Kidney capillary endothelial cell (primary cell): ENCODE measurements at regions not wholly inside any gene's neighbourhood (a gene's known extent, or its start where the extent isn't known, plus 50 kb on each side); places are given as distances from the start of the nearest gene placed in this dataset.
"Not testable (repeated sequence)": the region's sequence is repeated elsewhere in the genome, so short reads cannot be mapped to it uniquely, and the experiment has no call there.

Experiments used
- DNase-seq: peaks from one replicate; pipeline ENCODE4 v3.0.0-alpha.2; 2018; ENCODE audit warnings: low spot score

- DNase-seq, result no peak
Measured at GRCh38 chr10:28444031-28444430, 88.9 kb upstream of the WAC start.

DNA sequence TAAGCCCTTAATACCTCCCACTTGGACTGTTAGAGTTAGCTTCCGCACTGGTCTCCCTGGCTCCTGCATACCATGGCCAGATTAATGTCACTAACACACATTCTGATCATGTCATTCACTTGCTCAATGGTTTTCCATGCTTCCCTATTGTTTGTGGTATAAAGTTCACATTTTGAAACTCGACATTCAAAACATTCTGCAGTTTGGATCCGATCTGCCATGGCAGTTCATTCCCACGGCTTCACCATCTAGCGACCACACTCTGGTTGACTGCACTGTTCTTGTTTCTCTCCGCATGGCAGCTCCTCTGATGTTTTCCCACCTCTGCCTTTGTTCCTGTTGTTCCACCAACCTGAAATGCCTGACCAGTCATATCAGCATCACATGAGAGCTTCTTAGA, 87.4 kb upstream of the WAC start:
- DNase-seq, result no peak

- no peak for DNase-seq
Measured at GRCh38 chr10:28449382-28449781, 83.5 kb upstream of the WAC start.

- no peak for DNase-seq
Measured at GRCh38 chr10:28449926-28450325, 83.0 kb upstream of the WAC start.

DNA sequence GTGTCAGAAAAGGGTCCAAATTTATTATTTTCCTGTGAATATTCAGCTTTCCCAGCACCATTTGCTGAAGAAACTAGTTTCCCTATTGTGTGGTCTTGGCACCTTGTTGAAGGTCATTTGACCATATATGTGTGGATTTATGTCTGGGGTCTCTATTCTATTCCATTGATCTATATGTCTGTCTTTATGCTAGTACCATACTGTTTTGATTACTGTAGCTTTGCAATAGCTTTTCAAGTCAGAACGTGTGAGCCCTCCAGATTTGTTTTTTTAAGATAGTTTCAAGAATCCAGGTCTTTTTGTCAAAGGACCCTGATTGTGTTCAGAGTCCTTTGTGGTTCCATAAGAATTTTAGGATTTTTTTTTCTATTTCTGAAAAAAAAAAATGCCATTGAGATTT, 79.0 kb upstream of the WAC start:
- DNase-seq, result no peak

GRCh38 chr10:28457110-28457509, 75.8 kb upstream of the WAC start:
- DNase-seq, result no peak

- DNase-seq, result not testable (repeated sequence)
Measured at GRCh38 chr10:28457873-28458272, 75.0 kb upstream of the WAC start.

GRCh38 chr10:28459453-28460144, 73.3 kb upstream of the WAC start:
- no peak for DNase-seq

GRCh38 chr10:28463141-28463540, 69.8 kb upstream of the WAC start:
- DNase-seq, result no peak

- DNase-seq, result no peak
Measured at GRCh38 chr10:28463676-28464395, 69.1 kb upstream of the WAC start.

- DNase-seq, result no peak
Measured at GRCh38 chr10:28467615-28468014, 65.3 kb upstream of the WAC start.

- no peak for DNase-seq
Measured at GRCh38 chr10:28468707-28469483, 64.0 kb upstream of the WAC start.

DNA sequence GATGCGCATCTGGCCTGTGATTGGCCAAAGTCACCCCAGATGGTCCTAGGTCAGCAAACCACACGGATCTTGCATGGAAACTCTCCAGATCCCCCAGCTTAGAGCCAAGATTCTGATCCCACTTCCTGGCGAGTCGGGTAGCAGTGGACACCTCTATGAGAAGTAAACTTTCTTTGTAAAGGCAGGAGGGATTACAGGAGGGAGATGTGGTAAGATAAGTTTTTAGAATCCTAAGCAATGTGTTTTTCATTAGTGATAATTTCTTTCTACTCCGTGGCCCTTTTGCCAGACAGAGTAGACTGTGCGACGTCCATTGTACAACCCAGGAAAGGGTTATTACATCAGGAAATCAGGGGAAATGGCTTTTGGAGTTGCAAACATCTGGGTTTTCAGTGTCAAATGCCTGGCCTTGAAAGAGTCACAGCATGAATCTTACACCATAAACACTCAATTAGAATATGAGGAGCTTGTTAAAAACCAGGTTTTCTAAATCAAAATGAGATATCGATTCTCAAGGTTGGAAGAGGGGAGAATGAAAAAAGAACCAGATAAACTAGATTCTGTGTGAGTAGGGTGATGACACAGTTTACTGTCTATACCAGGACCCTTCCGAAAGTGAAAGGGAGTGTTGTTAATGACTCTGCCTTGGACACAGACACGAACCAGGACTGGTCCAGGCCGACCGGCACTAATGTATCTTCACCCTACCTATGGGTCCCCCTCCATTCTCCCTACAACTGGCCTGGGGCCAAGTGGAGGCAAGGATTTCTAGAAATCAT, 61.9 kb upstream of the WAC start:
- no peak for DNase-seq

DNA sequence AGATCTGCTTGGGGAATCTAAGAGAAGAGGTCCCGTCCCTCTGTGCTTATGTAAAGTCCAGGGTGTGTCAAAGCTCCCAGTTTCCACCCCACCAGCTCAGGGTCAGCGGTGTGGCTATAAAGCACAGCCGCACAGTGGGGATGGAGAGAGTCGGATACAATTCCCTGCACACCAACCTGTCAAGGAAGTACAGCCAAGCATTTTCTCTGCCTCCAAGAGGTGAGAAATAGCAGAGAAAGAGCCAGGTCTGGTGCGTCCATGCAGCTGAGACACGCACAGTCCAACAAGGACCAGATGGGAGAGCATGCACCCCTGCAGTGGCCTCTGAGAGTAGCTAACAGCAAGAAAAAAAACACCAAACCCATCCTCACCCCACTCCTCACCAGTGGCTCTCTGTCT, 61.3 kb upstream of the WAC start:
- no peak for DNase-seq

DNA sequence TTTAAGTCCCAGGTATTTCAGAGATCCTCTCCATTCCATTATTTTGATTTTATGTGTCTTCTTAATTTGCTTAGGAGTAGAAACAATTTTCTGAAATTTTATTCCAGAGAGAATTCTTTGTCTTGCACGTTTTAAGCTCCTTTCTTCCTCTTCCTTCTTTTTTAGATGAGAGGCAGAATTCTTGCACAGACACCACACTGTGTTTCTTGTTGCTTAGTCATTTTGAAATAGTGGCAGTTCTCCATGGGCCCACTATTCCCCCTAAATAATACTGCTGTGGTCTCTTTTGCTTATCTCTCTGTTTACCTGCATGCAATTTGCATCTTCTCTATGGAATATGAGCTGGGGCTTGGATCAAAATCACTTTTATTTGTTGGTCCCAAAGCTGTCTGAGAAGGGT, 54.3 kb upstream of the WAC start:
- no peak for DNase-seq

- no peak for DNase-seq
Measured at GRCh38 chr10:28479425-28479865, 53.5 kb upstream of the WAC start.

GRCh38 chr10:28479927-28480627, 52.8 kb upstream of the WAC start:
- DNase-seq, result no peak

GRCh38 chr10:28480628-28480965, 52.3 kb upstream of the WAC start:
- no peak for DNase-seq

DNA sequence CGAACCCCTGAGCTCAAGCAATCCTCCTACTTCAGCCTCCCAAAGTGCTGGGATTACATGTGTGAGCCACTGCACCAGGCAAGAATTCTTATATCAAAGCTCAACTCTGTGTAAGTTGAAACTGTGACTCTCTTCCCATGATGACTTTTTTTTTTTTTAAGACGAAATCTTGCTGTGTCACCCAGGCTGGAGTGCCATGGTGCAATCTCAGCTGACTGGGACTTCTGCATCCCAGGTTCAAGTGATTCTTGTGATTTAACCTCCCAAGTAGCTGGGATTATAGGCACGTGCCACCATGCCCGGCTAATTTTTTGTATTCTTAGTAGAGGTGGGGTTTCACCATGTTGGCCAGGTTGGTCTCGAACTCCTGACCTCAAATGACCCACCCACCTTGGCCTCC, 51.6 kb upstream of the WAC start:
- not testable (repeated sequence) for DNase-seq

DNA sequence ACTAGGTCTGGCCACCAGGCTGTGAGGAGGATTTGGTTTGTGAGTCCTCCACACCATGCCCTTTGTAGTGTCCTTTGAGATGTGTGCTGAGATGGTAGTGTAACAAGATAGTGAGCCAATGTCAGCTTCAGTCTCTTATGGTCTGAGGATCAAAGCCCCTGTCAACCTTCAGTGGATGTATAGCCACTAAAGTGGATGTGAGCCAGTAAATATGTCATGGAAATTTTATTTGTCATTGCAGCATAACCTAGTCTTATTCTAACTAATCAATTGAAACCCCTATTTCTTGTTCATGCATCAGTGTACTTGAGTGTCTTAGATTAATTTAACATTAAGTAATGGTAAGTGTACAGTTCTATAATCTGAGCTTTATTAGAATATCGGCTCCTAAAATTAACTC, 51.0 kb upstream of the WAC start:
- DNase-seq, result no peak
